Ishikawa (cell line): ENCODE measurements at regions not wholly inside any gene's neighbourhood (a gene's known extent, or its start where the extent isn't known, plus 50 kb on each side); places are given as distances from the start of the nearest gene placed in this dataset.

Source experiments
- CEBPB ChIP-seq: IDR thresholded peaks from 2 replicates; pipeline ENCODE4 v1.6.1; 2012
- CREB1 ChIP-seq: IDR thresholded peaks from 2 replicates; pipeline ENCODE4 v1.6.1; 2012; ENCODE audit warnings: low read depth
- EGR1 ChIP-seq: IDR thresholded peaks from 2 replicates; pipeline ENCODE4 v1.6.1; 2012
- EP300 ChIP-seq: IDR thresholded peaks from 2 replicates; pipeline ENCODE4 v1.6.1; 2012; ENCODE audit warnings: borderline replicate concordance
- FOXM1 ChIP-seq: IDR thresholded peaks from 2 replicates; pipeline ENCODE4 v1.6.1; 2012; ENCODE audit warnings: low read depth, borderline replicate concordance
- NFIC ChIP-seq: IDR thresholded peaks from 2 replicates; pipeline ENCODE4 v1.6.1; 2012
- RAD21 ChIP-seq: IDR thresholded peaks from 2 replicates; pipeline ENCODE4 v1.6.1; 2012; ENCODE audit warnings: low read depth
- TAF1 ChIP-seq: IDR thresholded peaks from 2 replicates; pipeline ENCODE4 v1.6.1; 2012; ENCODE audit warnings: low read depth, mild to moderate bottlenecking
- TCF12 ChIP-seq: IDR thresholded peaks from 2 replicates; pipeline ENCODE4 v1.6.1; 2012; ENCODE audit warnings: low read depth
- TEAD4 ChIP-seq: IDR thresholded peaks from 2 replicates; pipeline ENCODE4 v1.6.1; 2012
- YY1 ChIP-seq: IDR thresholded peaks from 2 replicates; pipeline ENCODE4 v1.6.1; 2012; ENCODE audit warnings: low read depth
- ZBTB7A ChIP-seq: IDR thresholded peaks from 2 replicates; pipeline ENCODE4 v1.6.1; 2012; ENCODE audit warnings: low read depth
- TF ChIP-seq, protein P1 (sequence below): IDR thresholded peaks from 2 replicates; pipeline ENCODE4 v1.6.1; 2012
- TF ChIP-seq, protein P2 (sequence below): IDR thresholded peaks from 2 replicates; pipeline ENCODE4 v1.6.1; 2012; ENCODE audit warnings: low read depth, mild to moderate bottlenecking
- TF ChIP-seq, protein P3 (sequence below): IDR thresholded peaks from 2 replicates; pipeline ENCODE4 v1.6.1; 2012

DNA sequence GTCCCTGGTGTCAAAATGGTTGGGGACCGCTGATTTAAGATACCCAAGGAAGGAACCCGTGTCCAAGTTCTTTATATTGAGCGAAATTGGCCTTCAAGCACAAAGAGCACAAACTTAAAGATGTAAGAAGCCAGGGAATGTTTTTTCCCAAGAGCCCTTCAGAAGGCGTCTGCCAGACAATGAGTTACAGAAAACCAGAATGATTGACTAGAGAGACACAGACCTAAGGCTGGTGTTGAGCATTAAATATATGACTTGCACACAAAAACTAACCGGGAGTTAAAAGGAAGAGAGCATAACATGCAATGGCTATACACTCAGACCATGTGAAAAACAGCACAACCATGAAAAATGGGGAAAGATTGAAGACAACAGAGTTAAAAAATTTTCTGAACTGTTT, 157.5 kb upstream of the FAM9B start:
- TF ChIP-seq, protein P1, sequence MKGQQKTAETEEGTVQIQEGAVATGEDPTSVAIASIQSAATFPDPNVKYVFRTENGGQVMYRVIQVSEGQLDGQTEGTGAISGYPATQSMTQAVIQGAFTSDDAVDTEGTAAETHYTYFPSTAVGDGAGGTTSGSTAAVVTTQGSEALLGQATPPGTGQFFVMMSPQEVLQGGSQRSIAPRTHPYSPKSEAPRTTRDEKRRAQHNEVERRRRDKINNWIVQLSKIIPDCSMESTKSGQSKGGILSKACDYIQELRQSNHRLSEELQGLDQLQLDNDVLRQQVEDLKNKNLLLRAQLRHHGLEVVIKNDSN, result no peak
- TF ChIP-seq ZBTB7A, result no peak
- TF ChIP-seq YY1, result no peak
- no peak for TF ChIP-seq TAF1
- TF ChIP-seq, protein P2, sequence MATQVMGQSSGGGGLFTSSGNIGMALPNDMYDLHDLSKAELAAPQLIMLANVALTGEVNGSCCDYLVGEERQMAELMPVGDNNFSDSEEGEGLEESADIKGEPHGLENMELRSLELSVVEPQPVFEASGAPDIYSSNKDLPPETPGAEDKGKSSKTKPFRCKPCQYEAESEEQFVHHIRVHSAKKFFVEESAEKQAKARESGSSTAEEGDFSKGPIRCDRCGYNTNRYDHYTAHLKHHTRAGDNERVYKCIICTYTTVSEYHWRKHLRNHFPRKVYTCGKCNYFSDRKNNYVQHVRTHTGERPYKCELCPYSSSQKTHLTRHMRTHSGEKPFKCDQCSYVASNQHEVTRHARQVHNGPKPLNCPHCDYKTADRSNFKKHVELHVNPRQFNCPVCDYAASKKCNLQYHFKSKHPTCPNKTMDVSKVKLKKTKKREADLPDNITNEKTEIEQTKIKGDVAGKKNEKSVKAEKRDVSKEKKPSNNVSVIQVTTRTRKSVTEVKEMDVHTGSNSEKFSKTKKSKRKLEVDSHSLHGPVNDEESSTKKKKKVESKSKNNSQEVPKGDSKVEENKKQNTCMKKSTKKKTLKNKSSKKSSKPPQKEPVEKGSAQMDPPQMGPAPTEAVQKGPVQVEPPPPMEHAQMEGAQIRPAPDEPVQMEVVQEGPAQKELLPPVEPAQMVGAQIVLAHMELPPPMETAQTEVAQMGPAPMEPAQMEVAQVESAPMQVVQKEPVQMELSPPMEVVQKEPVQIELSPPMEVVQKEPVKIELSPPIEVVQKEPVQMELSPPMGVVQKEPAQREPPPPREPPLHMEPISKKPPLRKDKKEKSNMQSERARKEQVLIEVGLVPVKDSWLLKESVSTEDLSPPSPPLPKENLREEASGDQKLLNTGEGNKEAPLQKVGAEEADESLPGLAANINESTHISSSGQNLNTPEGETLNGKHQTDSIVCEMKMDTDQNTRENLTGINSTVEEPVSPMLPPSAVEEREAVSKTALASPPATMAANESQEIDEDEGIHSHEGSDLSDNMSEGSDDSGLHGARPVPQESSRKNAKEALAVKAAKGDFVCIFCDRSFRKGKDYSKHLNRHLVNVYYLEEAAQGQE, result no peak
- TF ChIP-seq TCF12, result no peak

DNA sequence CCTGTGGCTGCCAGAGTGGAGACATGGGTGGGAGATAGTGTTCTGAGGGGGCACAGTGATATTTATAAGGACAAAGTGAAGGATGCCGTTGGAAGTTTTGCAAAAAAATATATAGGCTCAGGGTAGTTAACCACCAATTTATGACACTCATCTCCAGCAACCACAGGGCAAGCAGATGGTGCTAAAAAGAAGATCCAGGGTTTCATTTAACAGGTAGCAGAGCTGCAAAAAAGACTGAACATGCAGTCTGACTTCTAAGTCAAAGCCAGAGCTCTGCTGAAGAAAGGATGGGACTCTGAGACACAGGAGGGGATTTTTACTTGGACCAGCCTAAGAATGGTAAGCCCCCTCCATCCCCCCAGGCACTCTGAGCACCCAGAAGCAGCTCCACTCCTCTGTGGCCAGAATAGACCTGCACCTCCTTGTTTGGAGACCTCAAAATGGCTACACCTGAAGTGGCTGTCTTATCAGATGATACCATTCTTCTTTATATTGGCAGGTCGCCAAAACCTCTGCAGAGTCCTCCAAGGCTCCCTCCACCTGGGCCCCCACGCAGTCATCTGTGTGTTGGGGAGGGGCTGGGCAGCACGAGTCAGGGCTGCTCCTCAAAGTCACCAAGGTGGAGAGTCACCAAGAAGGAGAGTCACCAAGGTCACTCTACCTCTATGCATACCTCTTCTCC, 161.4 kb upstream of the FAM9B start:
- TF ChIP-seq, protein P1, result no peak
- no peak for TF ChIP-seq RAD21
- TF ChIP-seq TAF1, result no peak

DNA sequence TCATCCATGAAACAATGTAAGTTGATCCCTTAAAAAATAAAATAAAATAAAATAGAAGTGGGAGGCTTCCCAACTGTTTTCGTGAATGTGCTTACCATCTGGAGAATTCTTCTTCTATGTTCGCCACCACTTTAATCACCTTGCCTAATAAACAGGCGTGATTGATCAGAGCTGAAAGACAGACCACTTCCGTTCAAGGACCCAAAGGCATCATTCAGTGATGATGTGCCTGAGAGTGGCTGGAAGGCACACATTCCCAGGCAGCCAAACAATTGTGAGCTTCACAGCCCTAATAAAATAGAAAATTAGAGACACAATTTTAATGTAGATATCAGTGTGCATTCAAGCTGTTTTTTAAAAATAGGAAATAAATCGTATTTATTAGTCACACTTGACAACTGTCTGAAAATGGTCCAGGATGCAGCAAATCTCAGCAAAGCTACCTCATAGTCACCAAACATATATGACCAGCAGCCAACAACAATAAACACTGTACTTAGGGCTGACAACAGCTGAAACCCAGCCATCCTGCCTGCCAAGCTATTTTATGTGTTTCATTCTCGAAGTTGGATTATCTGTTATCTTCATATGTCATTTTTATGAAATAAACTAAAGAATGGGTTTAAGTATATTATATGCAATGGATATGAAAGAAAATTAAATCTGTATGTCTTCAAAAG, 163.2 kb upstream of the FAM9B start:
- TF ChIP-seq ZBTB7A, result no peak
- TF ChIP-seq FOXM1, result no peak
- TF ChIP-seq TCF12, result no peak
- TF ChIP-seq CREB1, result no peak
- no peak for TF ChIP-seq EP300
- TF ChIP-seq RAD21, result no peak
- no peak for TF ChIP-seq EGR1
- TF ChIP-seq, protein P2, result no peak
- TF ChIP-seq, protein P1, result no peak
- TF ChIP-seq TEAD4, result no peak
- TF ChIP-seq YY1, result no peak
- no peak for TF ChIP-seq NFIC
- no peak for TF ChIP-seq CEBPB
- TF ChIP-seq TAF1, result no peak
- TF ChIP-seq, protein P3, sequence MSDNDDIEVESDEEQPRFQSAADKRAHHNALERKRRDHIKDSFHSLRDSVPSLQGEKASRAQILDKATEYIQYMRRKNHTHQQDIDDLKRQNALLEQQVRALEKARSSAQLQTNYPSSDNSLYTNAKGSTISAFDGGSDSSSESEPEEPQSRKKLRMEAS, result no peak

DNA sequence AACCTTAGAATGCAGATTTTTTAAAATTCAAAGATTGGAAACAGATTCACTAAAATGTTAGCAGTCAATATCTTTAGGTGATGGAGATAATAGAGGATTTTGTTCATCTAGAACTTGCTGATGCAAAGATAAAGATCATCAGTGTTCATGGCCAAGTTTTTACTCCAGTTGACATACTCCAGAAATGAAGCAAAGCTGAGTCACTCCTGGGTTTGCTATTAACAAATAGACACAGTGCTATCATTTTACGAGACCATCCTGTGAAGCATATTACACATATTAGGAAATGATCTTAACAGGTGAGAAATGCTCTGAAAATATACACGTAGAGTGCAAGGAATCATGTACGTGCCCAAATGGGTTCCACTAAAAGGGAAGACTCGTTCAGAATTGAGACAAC, 170.6 kb upstream of the FAM9B start:
- TF ChIP-seq, protein P1, result no peak
- TF ChIP-seq, protein P3, result no peak
- no peak for TF ChIP-seq NFIC
- no peak for TF ChIP-seq YY1
- TF ChIP-seq EP300, result no peak
- TF ChIP-seq RAD21, result no peak
- TF ChIP-seq EGR1, result no peak
- TF ChIP-seq, protein P2, result no peak
- TF ChIP-seq TEAD4, result no peak
- TF ChIP-seq CEBPB, result no peak
- no peak for TF ChIP-seq CREB1
- TF ChIP-seq TCF12, result no peak
- TF ChIP-seq ZBTB7A, result no peak
